ES-I3 (cell line): ENCODE measurements at regions not wholly inside any gene's neighbourhood (a gene's known extent, or its start where the extent isn't known, plus 50 kb on each side); places are given as distances from the start of the nearest gene placed in this dataset.

ENCODE experiments used
- H3K36me3 ChIP-seq: 2 replicates; pipeline ENCODE4 v1.6.1; 2013; ENCODE audit warnings: mild to moderate bottlenecking, low read length, control low read depth, moderate library complexity; ENCODE audit not compliant: insufficient read depth
- H3K4me1 ChIP-seq: 2 replicates; pipeline ENCODE4 v1.6.1; 2013; ENCODE audit warnings: mild to moderate bottlenecking, control low read depth, low read length; ENCODE audit not compliant: insufficient read depth
- H3K9ac ChIP-seq: 2 replicates; pipeline ENCODE4 v1.6.1; 2013; ENCODE audit warnings: low read depth, mild to moderate bottlenecking, low read length, moderate library complexity
- H3K9me3 ChIP-seq: 2 replicates; pipeline ENCODE4 v1.6.1; 2013; ENCODE audit warnings: mild to moderate bottlenecking, low read length, moderate library complexity; ENCODE audit not compliant: control insufficient read depth, insufficient read depth

DNA sequence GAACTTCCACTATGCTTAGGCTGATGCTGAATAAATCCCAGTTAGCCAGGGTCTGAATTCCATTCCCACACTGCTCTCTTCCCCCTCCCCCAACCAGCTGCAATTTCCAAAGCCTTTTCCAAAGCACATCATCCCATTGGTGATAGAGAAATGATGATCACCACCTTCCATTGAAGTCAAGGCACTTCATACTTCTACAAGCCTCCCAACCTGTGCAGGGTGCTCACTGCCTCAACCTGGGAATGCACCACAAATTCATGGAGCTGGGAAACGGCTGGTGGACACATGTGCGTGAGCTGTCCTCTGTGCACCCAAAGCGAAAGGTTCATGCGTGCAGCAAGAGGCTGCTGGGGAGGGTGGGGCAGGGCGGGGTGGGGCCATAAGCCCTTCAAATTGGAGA is 302.7 kb upstream of the IRX3 start:
- no peaks in the 10 kb centered on the region for H3K9me3 ChIP-seq
- H3K4me1 ChIP-seq = peaks cover 28% of the 10 kb centered on the region
- no peaks in the 10 kb centered on the region for H3K36me3 ChIP-seq
- no peak overlapping the region for H3K9ac ChIP-seq

DNA sequence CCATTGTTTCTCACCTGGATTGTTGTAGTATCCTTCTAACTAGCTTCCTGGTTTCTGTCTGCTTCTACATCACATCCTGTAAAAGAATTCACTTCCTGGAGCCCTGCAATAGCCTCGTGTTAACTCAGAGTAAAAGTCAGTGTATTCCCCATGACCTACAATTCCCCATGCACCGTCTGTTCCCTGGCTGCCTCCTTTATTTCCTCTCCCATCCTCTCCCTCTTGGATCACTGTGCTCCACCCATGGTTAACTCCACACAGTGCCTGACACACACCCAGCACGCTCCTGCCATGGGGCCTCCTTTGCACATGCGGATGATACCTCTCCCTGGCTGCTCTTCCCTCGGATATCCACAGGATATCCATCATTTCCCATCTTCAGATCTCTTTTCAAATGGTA is 301.4 kb upstream of the IRX3 start:
- Histone ChIP-seq H3K4me1 (peaks cover 27% of the 10 kb centered on the region), H3K9ac (no peak overlapping the region), H3K36me3 (no peaks in the 10 kb centered on the region), H3K9me3 (no peaks in the 10 kb centered on the region)

DNA sequence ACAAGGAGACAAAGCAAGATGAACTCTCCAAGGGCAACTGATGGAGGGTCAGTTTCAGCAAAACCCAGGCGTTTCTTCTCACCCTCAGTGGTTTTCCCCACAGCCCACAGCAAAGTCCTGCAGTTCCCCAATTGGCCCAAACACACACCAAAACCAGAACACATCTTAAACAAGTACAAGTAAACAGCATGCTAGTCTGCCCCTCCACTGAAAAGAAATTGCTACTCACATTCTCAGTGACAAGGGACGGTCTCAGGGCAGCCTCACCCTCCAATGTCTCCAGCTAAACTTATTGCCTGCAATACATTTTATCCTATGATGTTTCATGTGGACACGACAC is 300.6 kb upstream of the IRX3 start:
- Histone ChIP-seq H3K9me3 (no peaks in the 10 kb centered on the region), H3K4me1 (peaks cover 22% of the 10 kb centered on the region), H3K36me3 (no peaks in the 10 kb centered on the region), H3K9ac (no peak overlapping the region)

DNA sequence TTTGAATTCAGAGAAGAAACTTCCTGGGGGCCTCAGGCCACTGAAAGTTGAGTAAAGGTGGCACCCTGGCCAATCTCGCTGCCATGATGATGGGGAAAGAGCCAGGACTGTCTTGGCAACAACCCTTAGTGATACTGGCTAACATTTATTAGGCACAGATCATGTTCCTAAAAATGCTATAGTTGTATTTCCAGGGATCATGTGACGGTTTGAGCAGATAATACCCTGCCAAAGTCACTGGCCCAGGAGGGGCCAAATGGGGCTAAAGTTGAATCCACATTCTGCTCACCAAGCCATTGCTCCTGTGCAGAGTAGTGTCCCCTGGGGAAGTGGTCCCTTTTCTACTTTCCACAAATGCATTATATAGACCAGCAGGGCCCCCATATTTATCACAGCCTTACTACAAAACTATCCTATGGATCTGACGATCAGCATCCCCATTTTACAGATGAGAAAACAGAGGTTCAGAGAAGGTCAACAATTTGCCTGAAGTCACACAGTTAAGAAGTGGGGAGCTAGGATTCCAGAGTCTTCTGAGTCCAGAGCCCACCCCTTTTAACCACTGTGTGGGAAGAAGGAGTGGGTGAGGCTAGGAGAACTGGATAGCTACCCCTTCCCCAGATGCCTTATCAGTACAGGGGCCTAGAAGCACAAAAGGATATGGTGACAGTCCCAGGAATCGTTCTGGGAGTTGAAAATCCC is 300.0 kb upstream of the IRX3 start:
- Histone ChIP-seq H3K9ac (no peak overlapping the region), H3K36me3 (no peaks in the 10 kb centered on the region), H3K9me3 (no peaks in the 10 kb centered on the region), H3K4me1 (peaks cover 17% of the 10 kb centered on the region)

DNA sequence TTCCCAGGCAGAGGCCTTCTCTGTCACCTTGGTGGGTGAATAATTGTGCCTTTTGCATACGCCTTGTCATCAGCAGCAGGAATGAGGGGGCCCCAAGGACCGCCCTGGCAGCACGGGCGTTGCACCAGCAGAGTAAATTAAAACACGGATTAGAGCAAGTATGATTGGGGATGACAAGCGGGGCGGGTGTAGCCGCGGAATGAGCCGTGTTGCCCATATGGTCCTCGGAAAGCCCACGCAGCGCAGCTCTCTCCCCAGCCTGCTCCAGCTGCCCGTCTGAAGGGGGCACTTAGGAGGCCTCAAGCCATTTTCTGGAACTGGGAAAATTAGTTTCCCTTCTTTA is 299.4 kb upstream of the IRX3 start:
- Histone ChIP-seq H3K9ac (no peak overlapping the region), H3K9me3 (no peaks in the 10 kb centered on the region), H3K36me3 (no peaks in the 10 kb centered on the region), H3K4me1 (peaks cover 10% of the 10 kb centered on the region)

DNA sequence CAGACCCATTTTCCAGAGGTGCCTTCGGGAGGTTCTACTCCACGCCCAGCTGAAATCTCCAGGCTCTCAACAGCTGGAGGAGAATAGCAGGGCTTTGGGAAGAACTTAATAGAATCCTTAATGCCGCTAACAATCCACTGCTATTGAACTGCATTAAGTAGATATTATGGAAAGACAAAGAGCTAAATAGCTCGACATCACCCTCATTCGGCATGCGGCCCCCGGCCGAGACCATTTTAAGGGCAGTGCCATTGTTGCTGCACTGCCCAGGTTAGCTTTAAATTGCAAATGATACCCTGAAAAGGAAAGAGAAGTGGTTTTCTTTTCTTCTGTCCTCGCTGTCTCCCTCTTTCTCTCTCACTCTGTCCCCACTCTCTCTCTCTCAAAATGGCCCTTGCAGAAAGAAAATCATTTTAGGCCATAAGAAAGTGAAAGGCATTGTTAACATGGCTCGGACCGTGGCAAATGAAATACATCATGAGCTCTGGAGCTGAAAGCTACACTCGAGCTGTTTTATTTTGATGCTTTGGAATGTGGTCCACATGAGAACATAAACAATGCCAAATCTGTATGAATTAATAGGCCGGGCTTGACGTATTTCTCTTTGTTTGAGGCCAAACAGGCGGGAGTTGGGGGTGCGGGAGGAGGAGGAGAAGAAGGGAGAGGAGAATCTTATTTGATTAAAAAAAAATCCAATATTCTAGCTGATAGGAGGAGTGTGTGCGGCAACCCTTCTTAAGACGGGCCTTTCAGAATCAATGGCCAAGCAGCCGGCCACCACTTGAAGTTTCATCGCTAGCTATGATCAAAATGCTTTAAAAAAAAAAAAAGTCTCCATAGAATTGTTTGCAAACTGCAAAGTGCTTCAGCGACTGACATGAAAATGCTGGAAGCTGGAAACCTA is 298.8 kb upstream of the IRX3 start:
- no peak overlapping the region for H3K9ac ChIP-seq
- no peaks in the 10 kb centered on the region for H3K9me3 ChIP-seq
- peaks cover 5% of the 10 kb centered on the region; the same call in 1 of the 2 replicates for H3K4me1 ChIP-seq
- no peaks in the 10 kb centered on the region for H3K36me3 ChIP-seq

DNA sequence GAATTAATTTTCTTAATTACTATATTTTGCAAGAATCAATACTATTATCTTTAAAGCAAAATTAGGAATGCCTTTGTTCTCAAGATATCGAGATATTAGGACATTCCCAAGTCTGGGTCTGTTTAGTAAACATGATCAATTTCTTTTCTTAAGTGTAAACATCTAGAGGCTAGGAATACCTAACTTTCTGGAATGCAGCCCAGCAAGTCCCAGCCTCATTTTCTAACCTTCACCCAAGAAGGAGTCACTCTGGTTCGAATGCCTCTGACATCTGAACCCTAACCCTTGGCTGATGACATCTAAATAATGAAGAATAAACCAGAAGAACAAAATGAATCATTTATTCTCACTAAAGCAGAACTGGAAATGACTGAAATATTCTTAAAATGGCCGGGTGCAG is 297.5 kb upstream of the IRX3 start:
- H3K36me3 ChIP-seq = no peaks in the 10 kb centered on the region
- H3K9ac ChIP-seq = no peak overlapping the region
- no peaks in the 10 kb centered on the region for H3K9me3 ChIP-seq
- peaks cover 5% of the 10 kb centered on the region; the same call in 1 of the 2 replicates for H3K4me1 ChIP-seq

DNA sequence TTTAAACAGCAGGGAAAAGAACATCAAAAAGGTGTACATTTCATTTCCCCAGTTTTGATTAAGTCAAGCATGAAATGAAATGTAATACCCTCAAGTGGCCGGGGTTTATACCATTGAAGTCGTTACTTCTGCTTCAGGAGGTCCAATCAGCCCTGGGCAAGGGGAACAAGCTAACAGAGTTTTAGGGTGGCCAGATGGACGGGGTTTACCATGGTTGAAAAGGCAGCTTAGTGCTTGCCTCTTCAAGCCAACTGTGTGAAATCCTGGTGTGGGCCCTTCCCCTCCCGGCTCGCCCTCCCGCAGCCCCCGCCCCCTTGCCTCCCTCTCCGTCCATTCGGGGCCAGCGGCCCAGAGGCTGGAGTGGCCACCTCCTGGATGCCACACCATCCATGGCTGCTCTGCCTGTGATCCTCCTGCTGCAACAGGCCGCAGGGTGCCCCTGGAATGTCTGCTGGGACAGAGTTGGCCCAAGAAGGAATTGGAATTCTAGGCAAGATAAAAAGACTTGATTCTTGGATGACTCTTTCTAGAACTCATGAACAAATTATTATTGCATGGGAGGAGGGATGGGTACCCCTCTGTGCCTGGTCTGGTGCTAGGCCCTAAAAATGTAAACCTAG is 296.2 kb upstream of the IRX3 start:
- Histone ChIP-seq H3K4me1 (peaks cover 5% of the 10 kb centered on the region; the same call in 1 of the 2 replicates), H3K36me3 (no peaks in the 10 kb centered on the region), H3K9ac (no peak overlapping the region), H3K9me3 (no peaks in the 10 kb centered on the region)

DNA sequence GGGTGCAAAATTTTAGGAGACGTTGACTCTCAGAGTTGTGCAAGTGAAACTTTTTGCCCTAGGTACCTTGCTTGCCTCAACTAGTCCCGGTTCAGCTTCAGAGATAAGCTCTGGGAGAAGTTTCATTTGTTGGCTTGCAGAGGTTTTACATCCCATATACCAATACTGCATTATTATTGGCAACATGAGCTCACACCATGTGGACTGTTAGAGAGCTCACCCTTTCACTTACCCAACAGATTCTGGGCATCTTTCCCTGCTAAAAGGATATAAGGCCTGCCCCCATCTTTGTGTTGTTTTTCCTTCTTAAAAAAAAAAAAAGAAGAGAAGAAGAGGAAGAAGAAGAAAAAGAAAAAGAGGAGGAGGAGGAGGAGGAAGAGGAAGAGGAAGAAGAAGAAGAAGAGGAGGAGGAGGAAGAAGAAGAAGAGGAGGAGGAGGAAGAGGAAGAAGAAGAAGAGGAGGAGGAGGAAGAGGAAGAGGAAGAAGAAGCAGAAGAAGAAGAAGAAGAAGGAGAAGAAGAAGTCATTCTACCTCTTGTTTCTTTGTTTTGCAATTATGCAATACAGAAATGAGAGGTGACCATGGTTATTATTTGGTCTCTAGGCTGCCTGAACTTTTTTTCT is 292.6 kb upstream of the IRX3 start:
- Histone ChIP-seq H3K9me3 (no peaks in the 10 kb centered on the region), H3K9ac (no peak overlapping the region), H3K36me3 (no peaks in the 10 kb centered on the region), H3K4me1 (peaks cover 11% of the 10 kb centered on the region)

DNA sequence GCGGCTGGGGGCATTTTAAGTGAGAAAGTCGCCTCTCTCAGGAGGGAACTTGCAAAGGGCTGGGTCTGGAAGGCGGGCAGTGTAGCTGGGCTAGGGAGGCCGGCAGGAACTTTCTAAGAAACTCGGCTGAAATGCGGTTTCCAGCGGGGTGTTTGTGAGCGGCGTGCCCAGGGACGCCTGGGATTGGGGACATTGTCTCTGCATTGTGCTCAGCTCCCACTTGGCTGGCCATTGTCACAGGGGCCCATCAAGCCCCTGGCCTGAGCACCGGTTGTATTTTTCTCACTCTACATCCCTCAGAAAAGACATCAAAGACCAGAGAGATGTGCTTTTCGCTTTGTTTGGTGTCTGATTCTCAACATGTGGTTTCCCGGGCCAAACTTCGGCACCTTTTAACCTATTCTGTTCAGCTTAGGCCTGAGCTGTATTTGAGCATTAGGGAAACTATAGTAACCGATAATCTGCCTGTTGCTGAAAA is 291.1 kb upstream of the IRX3 start:
- H3K9me3 ChIP-seq = no peaks in the 10 kb centered on the region
- peaks cover 11% of the 10 kb centered on the region for H3K4me1 ChIP-seq
- no peaks in the 10 kb centered on the region for H3K36me3 ChIP-seq
- H3K9ac ChIP-seq = no peak overlapping the region

DNA sequence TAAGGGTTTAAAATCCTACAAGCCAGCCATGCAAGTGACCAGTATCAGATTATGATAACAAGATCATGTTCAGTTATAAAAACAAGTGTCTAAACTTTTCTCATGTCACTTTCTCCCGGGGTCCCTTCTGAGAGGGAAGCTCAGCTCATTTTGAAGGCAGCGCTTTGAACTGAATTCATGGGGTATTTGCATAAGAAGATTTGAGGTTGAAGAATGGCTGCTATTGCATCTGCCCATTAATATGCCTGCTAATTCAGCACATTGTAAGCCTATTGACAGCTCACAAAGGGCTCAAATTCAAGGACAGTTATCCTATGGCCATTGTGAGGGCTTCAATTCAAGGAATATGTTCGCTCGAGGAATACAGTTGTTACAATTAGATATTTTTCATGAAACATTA is 290.2 kb upstream of the IRX3 start:
- Histone ChIP-seq H3K9ac (no peak overlapping the region), H3K4me1 (peaks cover 11% of the 10 kb centered on the region), H3K36me3 (no peaks in the 10 kb centered on the region), H3K9me3 (no peaks in the 10 kb centered on the region)

DNA sequence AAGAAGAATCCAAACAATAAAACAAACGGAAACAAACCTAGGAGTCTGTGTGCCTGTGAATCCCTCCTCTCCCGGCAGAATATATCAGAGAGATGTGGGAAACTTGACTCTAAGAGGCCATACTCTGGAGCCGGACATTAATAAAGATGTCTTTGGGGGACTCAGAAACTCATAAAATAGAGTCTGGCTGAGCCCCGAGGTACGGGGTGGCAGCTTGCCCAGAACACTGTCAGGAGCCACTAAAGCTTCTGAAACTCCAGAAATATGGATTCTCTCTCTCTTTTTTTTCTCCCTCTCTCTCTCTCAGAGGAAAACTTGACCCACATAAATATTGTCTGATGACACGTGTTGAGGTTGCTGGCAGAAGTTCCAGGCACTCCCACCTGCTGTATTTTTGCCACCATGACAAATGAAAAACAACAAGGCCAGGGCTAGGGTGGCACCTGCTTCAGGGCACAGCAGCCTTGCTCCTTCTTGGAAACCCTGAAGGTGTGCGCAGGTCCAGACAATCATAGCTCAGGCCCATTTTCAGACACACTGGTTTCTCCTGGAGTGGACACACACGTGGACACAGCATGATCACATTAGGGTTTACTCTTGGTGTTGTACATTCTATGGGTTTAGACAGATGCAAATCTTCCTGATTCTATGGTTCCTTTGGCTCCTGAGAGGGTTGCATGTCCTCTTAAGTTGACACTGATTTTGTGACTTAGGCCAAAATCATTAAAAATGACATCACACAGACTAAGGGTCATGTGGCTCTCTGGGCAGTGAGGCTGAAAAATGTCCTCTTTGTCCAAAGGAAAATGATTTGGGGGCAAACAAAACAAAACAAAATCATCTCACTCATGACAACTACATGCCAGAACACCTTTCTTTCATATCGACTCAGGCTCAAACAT is 282.6 kb upstream of the IRX3 start:
- no peaks in the 10 kb centered on the region for H3K9me3 ChIP-seq
- no peaks in the 10 kb centered on the region; the same call in 1 of the 2 replicates for H3K36me3 ChIP-seq
- no peak overlapping the region for H3K9ac ChIP-seq
- H3K4me1 ChIP-seq = no peaks in the 10 kb centered on the region

DNA sequence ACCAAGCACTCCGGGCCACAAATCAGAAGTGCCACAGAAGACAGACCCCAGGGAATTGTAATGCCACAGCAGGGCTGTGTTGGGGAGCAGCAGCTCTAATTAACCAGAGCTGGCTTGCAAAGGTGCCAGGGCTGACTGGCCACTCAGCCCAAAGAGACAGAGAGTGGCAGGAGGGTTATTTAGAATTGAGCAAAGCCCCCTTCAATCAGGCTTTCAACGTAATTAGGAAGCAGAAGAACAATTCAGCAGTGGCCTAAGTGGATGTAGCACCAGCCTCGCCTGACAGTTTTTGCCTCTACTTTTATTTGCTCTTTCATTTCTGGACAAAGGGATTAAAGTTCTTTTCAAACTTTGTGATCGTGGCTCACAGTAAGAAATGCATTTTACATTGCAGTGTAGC is 278.3 kb upstream of the IRX3 start:
- Histone ChIP-seq H3K4me1 (no peaks in the 10 kb centered on the region), H3K9me3 (no peaks in the 10 kb centered on the region), H3K9ac (no peak overlapping the region), H3K36me3 (no peaks in the 10 kb centered on the region; the same call in 1 of the 2 replicates)
